Loucy (cell line): ENCODE measurements at regions not wholly inside any gene's neighbourhood (a gene's known extent, or its start where the extent isn't known, plus 50 kb on each side); places are given as distances from the start of the nearest gene placed in this dataset.

Experiments
- CTCF ChIP-seq: fragments of 200-600 bp; sonication (generic); conservative IDR thresholded peaks from 2 replicates; pipeline ENCODE4 v1.5.1; 2014; ENCODE audit warnings: mild to moderate bottlenecking, antibody characterized with exemption, low read length
- EZH2phosphoT487 ChIP-seq: fragments of 200-600 bp; IDR thresholded peaks from 2 replicates; pipeline ENCODE4 v1.6.1; 2018; ENCODE audit warnings: antibody characterized with exemption, mild to moderate bottlenecking, moderate library complexity, borderline replicate concordance

GRCh38 chr2:12923907-12924610 lies 207.3 kb downstream of the TRIB2 start:
- TF ChIP-seq CTCF: no peak
- TF ChIP-seq EZH2phosphoT487: no peak
